Activated naive CD8-positive, alpha-beta T cell treated with anti-CD3 and anti-CD28 coated beads, Interleukin-2, amount 50 U/mL, for 16 hours (primary cell): ENCODE measurements at regions not wholly inside any gene's neighbourhood (a gene's known extent, or its start where the extent isn't known, plus 50 kb on each side); places are given as distances from the start of the nearest gene placed in this dataset.
"Not testable (repeated sequence)": the region's sequence is repeated elsewhere in the genome, so short reads cannot be mapped to it uniquely, and the experiment has no call there.

ENCODE experiments used
- DNase-seq: peaks from one replicate; pipeline ENCODE4 v3.0.0-alpha.2; 2020; ENCODE audit warnings: low read depth, low spot score

GRCh38 chr1:91098299-91098906 is 76.6 kb upstream of the ZNF644 start:
- no peak for DNase-seq

- DNase-seq: not testable (repeated sequence)
Observed at GRCh38 chr1:91095321-91095720, 73.5 kb upstream of the ZNF644 start.

GRCh38 chr1:91092503-91092902 is 70.7 kb upstream of the ZNF644 start:
- no peak for DNase-seq

- DNase-seq: no peak
Observed at GRCh38 chr1:91091812-91092211, 70.0 kb upstream of the ZNF644 start.

- DNase-seq: no peak
Observed at GRCh38 chr1:91080650-91081049, 58.8 kb upstream of the ZNF644 start.

GRCh38 chr1:91078859-91079258 is 57.0 kb upstream of the ZNF644 start:
- no peak for DNase-seq

GRCh38 chr1:91076834-91077233 is 55.0 kb upstream of the ZNF644 start:
- DNase-seq: no peak

- no peak for DNase-seq
Observed at GRCh38 chr1:91075233-91076135, 53.6 kb upstream of the ZNF644 start.

GRCh38 chr1:91073299-91073698 is 51.5 kb upstream of the ZNF644 start:
- DNase-seq: no peak

- DNase-seq: no peak
Observed at GRCh38 chr1:91071838-91072237, 50.0 kb upstream of the ZNF644 start.
